ENCODE measurements at regions not wholly inside any gene's neighbourhood (a gene's known extent, or its start where the extent isn't known, plus 50 kb on each side); places are given as distances from the start of the nearest gene placed in this dataset.
A peak's percentile ranks its signal among the peaks of the same experiment; 100 is the strongest.

DNA sequence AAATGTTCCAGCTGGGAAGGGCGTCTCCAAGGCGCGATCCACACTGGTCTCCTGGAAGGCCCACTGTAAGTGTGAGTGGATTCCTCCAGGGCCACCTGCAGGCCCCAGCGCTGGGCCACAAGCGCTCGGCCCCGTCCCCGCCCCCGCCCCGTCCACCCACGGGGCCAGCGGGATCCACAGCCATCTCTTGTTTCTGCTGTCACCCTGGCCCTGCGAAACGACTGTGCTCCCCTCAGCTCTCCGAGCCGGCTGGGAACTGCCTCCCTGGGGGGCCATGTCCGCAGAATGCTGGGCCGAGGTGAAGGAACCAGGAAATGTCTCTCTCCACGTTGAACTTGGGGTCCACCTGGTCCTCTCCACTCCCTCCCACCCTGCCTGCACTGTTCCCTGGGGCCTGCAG, 1955.2 kb downstream of the TP53TG3F start:
- Mint-ChIP-seq H3K9me3 (peaks cover 21% of the 10 kb centered on the region), H3K4me3 (no peak overlapping the region), H3K27ac (no peak overlapping the region), H3K27me3 (no peaks in the 10 kb centered on the region), H3K36me3 (ENCODE audit: low read depth) (no peaks in the 10 kb centered on the region), H3K4me1 (ENCODE audit: low read depth) (no peaks in the 10 kb centered on the region)
- ChIA-PET POLR2A (no interaction called here), CTCF (no interaction called here)
- no peak for DNase-seq
- no peak for ATAC-seq
- intact Hi-C loops (cut with micrococcal nuclease), result no loop called here
- TF ChIP-seq, protein P1, sequence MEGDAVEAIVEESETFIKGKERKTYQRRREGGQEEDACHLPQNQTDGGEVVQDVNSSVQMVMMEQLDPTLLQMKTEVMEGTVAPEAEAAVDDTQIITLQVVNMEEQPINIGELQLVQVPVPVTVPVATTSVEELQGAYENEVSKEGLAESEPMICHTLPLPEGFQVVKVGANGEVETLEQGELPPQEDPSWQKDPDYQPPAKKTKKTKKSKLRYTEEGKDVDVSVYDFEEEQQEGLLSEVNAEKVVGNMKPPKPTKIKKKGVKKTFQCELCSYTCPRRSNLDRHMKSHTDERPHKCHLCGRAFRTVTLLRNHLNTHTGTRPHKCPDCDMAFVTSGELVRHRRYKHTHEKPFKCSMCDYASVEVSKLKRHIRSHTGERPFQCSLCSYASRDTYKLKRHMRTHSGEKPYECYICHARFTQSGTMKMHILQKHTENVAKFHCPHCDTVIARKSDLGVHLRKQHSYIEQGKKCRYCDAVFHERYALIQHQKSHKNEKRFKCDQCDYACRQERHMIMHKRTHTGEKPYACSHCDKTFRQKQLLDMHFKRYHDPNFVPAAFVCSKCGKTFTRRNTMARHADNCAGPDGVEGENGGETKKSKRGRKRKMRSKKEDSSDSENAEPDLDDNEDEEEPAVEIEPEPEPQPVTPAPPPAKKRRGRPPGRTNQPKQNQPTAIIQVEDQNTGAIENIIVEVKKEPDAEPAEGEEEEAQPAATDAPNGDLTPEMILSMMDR (IDR thresholded peaks at IDR 0.05), result no peak

DNA sequence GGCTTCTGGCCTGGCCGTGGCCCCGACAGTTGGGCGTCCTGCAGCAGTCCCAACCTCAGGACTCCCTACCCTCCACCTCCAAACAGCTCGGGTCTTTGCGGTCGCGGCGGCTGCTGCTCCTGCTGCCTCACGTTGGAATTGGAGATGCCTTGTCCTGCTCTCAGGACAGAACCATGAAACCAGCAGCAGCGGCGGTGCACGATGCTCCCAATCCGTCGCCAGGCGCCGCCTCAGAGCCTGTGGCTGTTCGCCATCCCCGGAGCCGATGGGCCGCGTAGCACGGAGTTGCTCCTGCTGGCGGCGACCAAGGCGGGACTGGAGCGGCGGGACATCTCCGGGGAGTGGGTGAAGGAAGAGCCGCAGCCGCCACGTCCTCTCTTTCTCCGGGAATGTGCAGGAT, 1965.9 kb downstream of the TP53TG3F start:
- Mint-ChIP-seq H3K4me1 (ENCODE audit: low read depth) (no peaks in the 10 kb centered on the region), H3K9me3 (peaks cover 27% of the 10 kb centered on the region), H3K36me3 (ENCODE audit: low read depth) (no peaks in the 10 kb centered on the region), H3K27me3 (no peaks in the 10 kb centered on the region), H3K27ac (no peak overlapping the region), H3K4me3 (no peak overlapping the region)
- intact Hi-C loops (cut with micrococcal nuclease), result no loop called here
- ATAC-seq (no peak), DNase-seq (no peak)
- POLR2A ChIA-PET, result no interaction called here
- TF ChIP-seq, protein P1 (IDR thresholded peaks at IDR 0.05), result no peak
- CTCF ChIA-PET, result no interaction called here

DNA sequence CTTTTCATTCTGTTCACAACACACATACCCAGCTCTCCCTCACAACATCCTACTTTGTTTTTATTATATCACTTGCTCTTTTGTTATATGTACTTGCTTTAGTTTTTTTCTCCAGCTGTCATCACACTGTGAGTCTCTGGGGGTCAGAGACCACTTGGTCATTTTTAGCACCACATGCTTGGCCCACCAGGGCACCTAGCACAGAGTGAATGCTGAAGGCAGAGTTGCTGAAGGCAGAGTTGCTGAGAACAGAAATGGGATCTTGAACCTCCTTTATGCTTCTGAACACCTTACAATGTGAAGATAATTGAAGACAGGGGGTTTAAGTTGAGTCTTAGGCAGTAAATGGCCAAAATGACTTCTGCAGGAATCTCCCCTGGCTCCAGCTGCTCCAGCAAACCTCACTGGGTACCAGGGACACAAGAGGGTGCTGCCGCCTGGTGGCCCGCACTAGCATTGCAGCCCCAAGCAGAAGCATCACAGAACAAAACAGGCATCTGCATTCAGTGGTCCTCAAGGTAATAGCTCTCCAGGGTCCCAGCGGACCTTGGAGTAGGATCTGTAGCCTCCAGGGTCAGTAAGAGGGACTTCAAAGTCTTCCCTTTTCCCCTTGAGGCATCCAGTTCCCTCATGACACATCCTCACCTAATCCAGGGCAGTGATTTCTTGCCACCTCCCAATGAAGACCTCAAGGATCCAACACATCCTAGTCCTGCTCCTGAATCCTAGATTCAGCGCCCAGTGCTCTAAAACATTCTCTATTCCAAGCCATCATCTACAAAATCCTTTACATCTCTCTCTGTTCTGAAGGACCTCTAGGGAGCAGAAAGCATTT, 1972.6 kb downstream of the TP53TG3F start:
- TF ChIP-seq, protein P1 (IDR thresholded peaks at IDR 0.05), result peak; percentile 67
- Mint-ChIP-seq H3K27ac (no peak overlapping the region), H3K4me3 (no peak overlapping the region), H3K36me3 (ENCODE audit: low read depth) (no peaks in the 10 kb centered on the region), H3K9me3 (peaks cover 26% of the 10 kb centered on the region), H3K4me1 (ENCODE audit: low read depth) (no peaks in the 10 kb centered on the region), H3K27me3 (no peaks in the 10 kb centered on the region)
- peak; percentile 33 for DNase-seq
- intact Hi-C loops (cut with micrococcal nuclease), result no loop called here
- ATAC-seq, result no peak
- ChIA-PET CTCF (interaction anchor here (1.0 to 1.1 kb wide), 2 partner anchors 9 to 11 kb away, joined by 3 to 4 read pairs; no protein-coding TSS in a partner anchor), POLR2A (interaction anchor here (0.6 kb wide), 1 partner anchor 170 kb away, joined by 4 read pairs; no protein-coding TSS in a partner anchor)

DNA sequence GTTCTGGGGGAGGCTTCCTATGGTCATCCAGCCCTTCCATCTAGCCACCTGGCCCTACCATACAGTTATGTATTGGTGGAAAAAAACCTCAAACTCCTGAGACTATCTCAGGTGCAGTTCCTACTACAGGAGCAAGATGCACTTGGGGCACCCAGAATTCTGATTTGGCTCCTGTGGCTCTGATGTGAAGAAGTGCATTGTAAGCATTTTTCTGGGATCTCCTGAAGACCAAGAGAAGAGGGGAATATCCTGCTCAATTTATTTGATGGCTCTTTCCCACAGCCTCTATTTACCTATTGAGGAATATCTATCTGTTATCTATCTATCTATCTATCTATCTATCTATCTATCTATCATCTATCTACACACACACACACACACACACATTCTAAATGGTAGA, 1981.5 kb downstream of the TP53TG3F start:
- Mint-ChIP-seq H3K27me3 (no peaks in the 10 kb centered on the region), H3K4me1 (ENCODE audit: low read depth) (no peaks in the 10 kb centered on the region), H3K9me3 (peaks cover 29% of the 10 kb centered on the region), H3K36me3 (ENCODE audit: low read depth) (no peaks in the 10 kb centered on the region), H3K4me3 (no peak overlapping the region), H3K27ac (no peak overlapping the region)
- ChIA-PET CTCF (no interaction called here), POLR2A (no interaction called here)
- no peak for DNase-seq
- intact Hi-C loops (cut with micrococcal nuclease), result no loop called here
- ATAC-seq, result no peak
- TF ChIP-seq, protein P1 (IDR thresholded peaks at IDR 0.05), result no peak

DNA sequence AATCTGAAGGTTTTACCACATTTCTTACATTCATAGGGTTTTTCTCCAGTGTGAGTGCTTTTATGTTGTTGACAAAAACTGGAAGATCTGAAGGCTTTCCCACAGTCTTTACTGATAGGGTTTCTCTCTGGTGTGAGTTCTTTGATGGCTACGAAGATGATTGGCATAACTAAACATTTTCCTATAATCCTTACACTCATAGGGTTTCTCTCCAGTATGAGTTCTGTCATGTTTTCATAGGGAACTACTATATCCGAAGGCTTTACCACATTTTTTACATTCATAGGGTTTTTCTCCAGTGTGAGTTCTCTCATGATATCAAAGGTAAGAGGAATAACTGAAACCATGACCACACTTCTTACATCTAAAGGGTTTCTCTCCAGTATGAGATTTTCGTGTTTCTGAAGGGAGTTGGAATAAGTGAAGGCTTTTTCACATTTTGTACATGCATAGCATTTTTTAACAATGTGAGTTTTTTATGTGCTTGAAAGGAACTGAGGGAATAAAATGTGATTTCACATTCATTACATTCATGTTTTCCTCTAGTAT, 1987.7 kb downstream of the TP53TG3F start:
- H3K27me3 Mint-ChIP-seq, result no peaks in the 10 kb centered on the region
- no peaks in the 10 kb centered on the region for H3K4me1 Mint-ChIP-seq (ENCODE audit: low read depth)
- DNase-seq, result no peak
- TF ChIP-seq, protein P1 (IDR thresholded peaks at IDR 0.05), result no peak
- H3K9me3 Mint-ChIP-seq, result peaks cover 45% of the 10 kb centered on the region
- no peak for ATAC-seq
- H3K36me3 Mint-ChIP-seq (ENCODE audit: low read depth), result no peaks in the 10 kb centered on the region
- POLR2A ChIA-PET, result no interaction called here
- no peak overlapping the region for H3K4me3 Mint-ChIP-seq
- intact Hi-C loops (cut with micrococcal nuclease), result no loop called here
- CTCF ChIA-PET, result no interaction called here
- no peak overlapping the region for H3K27ac Mint-ChIP-seq

Measured in activated CD8-positive, alpha-beta T cell treated with anti-CD3 and anti-CD28 coated beads for 36 hours (primary cell).